Endothelial cell of umbilical vein (primary cell): ENCODE measurements at regions not wholly inside any gene's neighbourhood (a gene's known extent, or its start where the extent isn't known, plus 50 kb on each side); places are given as distances from the start of the nearest gene placed in this dataset.

Source experiments
- BruUV-seq: library from RNA; stranded (reverse); fragments of 400-500 nt; replicated peaks from 2 replicates; lab custom pipeline; 2021; lab: Mats Ljungman, UMichigan
- CTCF ChIA-PET: fragments of 300-600, 350-600 bp; sonication (Branson Sonifier 250); formaldehyde crosslinking; loops from one replicate; lab custom pipeline; 2021; ENCODE audit warnings: antibody characterized with exemption, inconsistent platforms; lab: Charles Lee
- POLR2A ChIA-PET: fragments of 300-600, 350-600 bp; sonication (Branson Sonifier 250); formaldehyde crosslinking; loops from one replicate; lab custom pipeline; 2021; ENCODE audit warnings: antibody characterized with exemption, inconsistent platforms; lab: Charles Lee
- DNase-seq: peaks from one replicate; pipeline ENCODE4 v3.0.0-alpha.2; 2011; ENCODE audit warnings: low read depth, low spot score
- FAIRE-seq: peaks from 2 replicates; lab custom pipeline; 2011; peaks lifted over from hg19 to GRCh38; lab: Jason Lieb, UNC
- H2AFZ ChIP-seq: 2 replicates; pipeline ENCODE4 v1.6.0; 2012; ENCODE audit warnings: low read depth, low read length, control low read depth, inconsistent platforms
- H3K27ac ChIP-seq: 2 replicates; pipeline ENCODE4 v1.5.1; 2011; ENCODE audit warnings: low read depth, mild to moderate bottlenecking, control low read depth, low read length, moderate library complexity; ENCODE audit not compliant: insufficient read depth
- H3K27me3 ChIP-seq, 2 experiments: 2 replicates each; pipeline versions ENCODE4 v1.6.0 to v1.6.1; 2011; ENCODE audit warnings: low read length in 2 of 2, mixed read lengths in 1 of 2; ENCODE audit not compliant: control insufficient read depth in 2 of 2, insufficient read depth in 2 of 2
- H3K36me3 ChIP-seq, 2 experiments: 2 replicates in 1 of 2; 3 replicates in 1 of 2; pipeline ENCODE4 v1.5.1; 2011; ENCODE audit warnings: low read length in 2 of 2, mild to moderate bottlenecking in 1 of 2, moderate library complexity in 1 of 2; ENCODE audit not compliant: control insufficient read depth in 2 of 2, insufficient read depth in 2 of 2; ENCODE audit errors: extremely low read depth in 1 of 2
- H3K4me1 ChIP-seq: 3 replicates; pipeline ENCODE4 v1.5.1; 2011; ENCODE audit warnings: mild to moderate bottlenecking, low read length; ENCODE audit not compliant: control insufficient read depth, insufficient read depth; ENCODE audit errors: extremely low read depth
- H3K4me2 ChIP-seq: 2 replicates; pipeline ENCODE4 v1.6.1; 2011; ENCODE audit warnings: low read length, control low read depth, mixed read lengths; ENCODE audit not compliant: insufficient read depth
- H3K4me3 ChIP-seq, 3 experiments: fragments of 200-600 bp in 1 of 3; sonication (generic), shearing (Covaris generic) in 1 of 3; replicated peaks in 1 of 3; 2 replicates each; pipeline ENCODE4 v1.5.1; 2011 to 2016; ENCODE audit warnings: control low read depth in 3 of 3, low read length in 3 of 3, mild to moderate bottlenecking in 2 of 3, inconsistent platforms in 1 of 3, low read depth in 1 of 3, moderate library complexity in 1 of 3; ENCODE audit not compliant: insufficient read depth in 1 of 3
- H3K79me2 ChIP-seq: 2 replicates; pipeline ENCODE4 v1.6.0; 2012; ENCODE audit warnings: low read length, inconsistent platforms; ENCODE audit not compliant: control insufficient read depth, insufficient read depth
- H3K9ac ChIP-seq: replicated peaks from 2 replicates; pipeline ENCODE3; 2011; ENCODE audit warnings: low read length, control low read depth; ENCODE audit not compliant: insufficient read depth; ENCODE audit errors: extremely low read depth
- H3K9me1 ChIP-seq: replicated peaks from 3 replicates; pipeline ENCODE4 v1.6.0; 2011; ENCODE audit warnings: mild to moderate bottlenecking, low read length; ENCODE audit not compliant: control insufficient read depth, insufficient read depth; ENCODE audit errors: extremely low read depth
- H3K9me3 ChIP-seq: replicated peaks from 2 replicates; pipeline ENCODE4 v1.5.1; 2012; ENCODE audit warnings: low read length, inconsistent platforms; ENCODE audit not compliant: control insufficient read depth, insufficient read depth
- H4K20me1 ChIP-seq: replicated peaks from 2 replicates; pipeline ENCODE3; 2011; ENCODE audit warnings: mild to moderate bottlenecking, low read length; ENCODE audit not compliant: control insufficient read depth, insufficient read depth; ENCODE audit errors: extremely low read depth
- EZH2 ChIP-seq: IDR thresholded peaks from 2 replicates; pipeline ENCODE4 v1.6.1; 2012; ENCODE audit warnings: borderline replicate concordance, low read depth, mild to moderate bottlenecking, moderate library complexity, low read length, inconsistent platforms; ENCODE audit not compliant: severe bottlenecking
- FOS ChIP-seq: IDR thresholded peaks from 2 replicates; pipeline ENCODE4 v1.6.1; 2011; ENCODE audit warnings: mild to moderate bottlenecking, low read length, moderate library complexity, borderline replicate concordance; ENCODE audit not compliant: insufficient read depth
- GATA2 ChIP-seq: IDR thresholded peaks from 2 replicates; pipeline ENCODE4 v1.7.0; 2011; ENCODE audit warnings: low read depth, mild to moderate bottlenecking, moderate library complexity, mixed read lengths, low read length; ENCODE audit not compliant: insufficient read length, insufficient read depth
- JUN ChIP-seq: IDR thresholded peaks from 2 replicates; pipeline ENCODE4 v1.6.1; 2011; ENCODE audit warnings: borderline replicate concordance, low read depth; ENCODE audit not compliant: insufficient read length, insufficient read depth
- MYC ChIP-seq: IDR thresholded peaks from one replicate; pipeline ENCODE4 v1.6.1; 2011; ENCODE audit warnings: mild to moderate bottlenecking, low read depth, low read length
- POLR2A ChIP-seq: IDR thresholded peaks from 2 replicates; pipeline ENCODE4 v1.6.1; 2012; ENCODE audit warnings: low read depth, mild to moderate bottlenecking, control low read depth, low read length
- POLR2AphosphoS5 ChIP-seq: IDR thresholded peaks from 2 replicates; pipeline ENCODE4 v1.6.1; 2012; ENCODE audit warnings: low read depth, mild to moderate bottlenecking, control low read depth, low read length, moderate library complexity; ENCODE audit not compliant: insufficient read depth
- dilution Hi-C: fragments of 300-500 bp; cut with MboI; formaldehyde crosslinking; loops from one replicate; pipeline ENCODE4 v1.15.0; 2019; ENCODE audit warnings: low sequenced_read_pairs; ENCODE audit not compliant: extremely low pct_ligation_motif_present
- intact Hi-C: fragments of 100-400 bp; cut with micrococcal nuclease; formaldehyde crosslinking; loops from one replicate; pipeline ENCODE4 v1.10.0; 2022
- TF ChIP-seq, protein P1 (sequence below): IDR thresholded peaks from 2 replicates; pipeline ENCODE4 v1.6.1; 2011; ENCODE audit not compliant: insufficient read depth, insufficient read length
- TF ChIP-seq, protein P2 (sequence below), 2 donors: IDR thresholded peaks; 1 replicate in 1 of 2; 2 replicates in 1 of 2; pipeline ENCODE4 v1.5.1; 2011; ENCODE audit warnings: low read length in 2 of 2, mild to moderate bottlenecking in 2 of 2, moderate library complexity in 2 of 2, control low read depth in 1 of 2, inconsistent platforms in 1 of 2, low read depth in 1 of 2; ENCODE audit not compliant: insufficient read depth in 1 of 2; ENCODE audit errors: extremely low read depth in 1 of 2

DNA sequence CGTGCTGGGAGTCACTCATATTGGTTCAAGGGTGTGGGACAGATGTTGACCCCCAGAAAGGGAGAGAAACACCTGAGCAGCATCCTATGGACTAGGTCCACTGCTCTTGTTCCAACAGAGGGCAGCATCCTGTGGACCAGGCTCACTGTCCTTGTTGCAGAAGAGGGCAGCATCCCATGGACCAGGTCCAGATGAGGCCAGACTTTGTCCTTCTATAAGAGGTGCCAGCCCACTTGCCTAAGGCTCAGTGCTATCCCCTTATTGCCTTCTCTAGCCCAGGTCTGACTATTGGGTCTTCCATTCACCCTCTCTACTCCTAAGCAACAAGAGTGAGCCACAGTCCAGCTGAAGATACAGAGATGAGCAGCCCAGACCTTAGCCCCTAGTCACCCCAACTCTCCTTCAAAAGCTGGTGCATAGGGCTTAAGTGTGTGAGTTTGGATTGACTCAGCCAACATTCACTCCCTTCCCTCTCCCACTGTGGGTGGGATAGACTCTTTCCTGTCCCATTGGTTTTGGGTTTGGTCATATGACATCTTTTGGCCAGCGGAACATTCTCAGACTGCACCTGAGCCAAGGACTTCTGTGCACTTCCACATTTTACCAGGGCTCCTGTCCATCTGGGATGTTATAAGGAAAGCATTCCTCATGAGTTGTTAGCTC lies 132.4 kb upstream of the GPC1 start:
- Histone ChIP-seq H3K9me3 (no peaks in the 10 kb centered on the region), H4K20me1 (no peaks in the 10 kb centered on the region), H3K9me1 (no peaks in the 10 kb centered on the region), H3K4me1 (no peaks in the 10 kb centered on the region), H3K36me3 (no peaks in the 10 kb centered on the region), H3K27ac (no peak overlapping the region), H3K4me2 (no peak overlapping the region), H3K27me3 (no peaks in the 10 kb centered on the region), H3K9ac (no peak overlapping the region), H2AFZ (no peak overlapping the region), H3K79me2 (no peaks in the 10 kb centered on the region), H3K4me3 (no peak overlapping the region)
- DNase-seq (no peak), FAIRE-seq (no peak)
- intact Hi-C loops (loop anchor here (2.0 kb wide), 1 partner anchor 136 kb away; no protein-coding TSS in a partner anchor), dilution Hi-C loops (no loop called here)
- CTCF ChIA-PET = no interaction called here
- BruUV-seq = no TSS peak
- TF ChIP-seq MYC (no peak), POLR2A (no peak), GATA2 (no peak)
- TF ChIP-seq, protein P1, sequence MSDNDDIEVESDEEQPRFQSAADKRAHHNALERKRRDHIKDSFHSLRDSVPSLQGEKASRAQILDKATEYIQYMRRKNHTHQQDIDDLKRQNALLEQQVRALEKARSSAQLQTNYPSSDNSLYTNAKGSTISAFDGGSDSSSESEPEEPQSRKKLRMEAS = no peak
- POLR2A ChIA-PET = no interaction called here

DNA sequence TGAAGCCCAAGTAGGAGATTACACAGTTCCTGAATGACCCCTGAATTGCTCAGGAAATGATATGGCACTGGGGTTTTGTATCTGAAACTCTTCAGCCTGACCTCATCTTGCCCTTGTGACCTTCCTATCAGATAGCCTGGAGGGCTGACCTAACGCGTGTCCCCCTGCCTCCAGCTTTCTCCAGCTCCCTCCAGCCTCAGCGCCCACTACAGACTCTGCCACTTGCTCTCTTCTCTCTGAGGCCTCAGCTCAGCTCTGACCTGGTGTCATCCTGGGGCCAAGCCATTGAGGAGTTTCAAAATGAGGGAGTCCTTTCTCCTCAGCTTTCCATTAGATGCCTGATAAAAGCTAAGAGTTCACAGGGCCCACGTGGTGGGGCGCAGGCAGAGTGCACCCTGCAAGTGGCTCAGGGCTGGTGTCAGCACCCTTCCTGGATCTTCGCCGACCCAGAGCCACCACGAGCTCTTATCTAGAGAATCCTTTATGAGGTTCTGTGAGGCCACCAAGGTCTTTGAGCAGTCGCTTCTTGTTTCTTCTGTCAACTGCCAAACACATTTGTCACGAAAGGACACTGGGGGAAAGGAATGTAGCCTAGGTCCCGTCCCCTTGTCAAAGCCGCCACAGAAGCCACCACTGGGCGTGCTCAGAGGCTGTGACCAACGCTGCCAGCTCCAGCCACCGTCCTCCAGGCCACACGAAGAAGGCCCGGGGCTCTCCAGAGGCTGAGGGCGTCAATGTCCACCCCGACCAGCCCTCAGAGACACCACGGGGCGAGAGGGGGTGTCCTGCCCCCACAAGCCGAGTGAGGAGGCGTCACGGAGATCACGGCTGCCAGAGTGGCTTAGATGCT lies 131.3 kb upstream of the GPC1 start:
- no peaks in the 10 kb centered on the region for H3K9me1 ChIP-seq
- no peaks in the 10 kb centered on the region for H3K27me3 ChIP-seq
- dilution Hi-C loops (no loop called here), intact Hi-C loops (loop anchor here (1.0 to 2.0 kb wide), 2 partner anchors 38 to 135 kb away; no protein-coding TSS in a partner anchor)
- no TSS peak for BruUV-seq
- ChIA-PET CTCF (no interaction called here), POLR2A (no interaction called here)
- H3K36me3 ChIP-seq = no peaks in the 10 kb centered on the region
- no peaks in the 10 kb centered on the region for H3K79me2 ChIP-seq
- H3K9ac ChIP-seq = no peak overlapping the region
- H3K4me1 ChIP-seq = no peaks in the 10 kb centered on the region
- H3K9me3 ChIP-seq = no peaks in the 10 kb centered on the region
- FAIRE-seq (no peak), DNase-seq (no peak)
- no peak overlapping the region for H3K4me2 ChIP-seq
- H4K20me1 ChIP-seq = no peaks in the 10 kb centered on the region
- TF ChIP-seq FOS (no peak), MYC (no peak), POLR2A (no peak), JUN (no peak), GATA2 (no peak), POLR2AphosphoS5 (no peak), EZH2 (no peak)
- TF ChIP-seq, protein P1 = no peak
- TF ChIP-seq, protein P2, sequence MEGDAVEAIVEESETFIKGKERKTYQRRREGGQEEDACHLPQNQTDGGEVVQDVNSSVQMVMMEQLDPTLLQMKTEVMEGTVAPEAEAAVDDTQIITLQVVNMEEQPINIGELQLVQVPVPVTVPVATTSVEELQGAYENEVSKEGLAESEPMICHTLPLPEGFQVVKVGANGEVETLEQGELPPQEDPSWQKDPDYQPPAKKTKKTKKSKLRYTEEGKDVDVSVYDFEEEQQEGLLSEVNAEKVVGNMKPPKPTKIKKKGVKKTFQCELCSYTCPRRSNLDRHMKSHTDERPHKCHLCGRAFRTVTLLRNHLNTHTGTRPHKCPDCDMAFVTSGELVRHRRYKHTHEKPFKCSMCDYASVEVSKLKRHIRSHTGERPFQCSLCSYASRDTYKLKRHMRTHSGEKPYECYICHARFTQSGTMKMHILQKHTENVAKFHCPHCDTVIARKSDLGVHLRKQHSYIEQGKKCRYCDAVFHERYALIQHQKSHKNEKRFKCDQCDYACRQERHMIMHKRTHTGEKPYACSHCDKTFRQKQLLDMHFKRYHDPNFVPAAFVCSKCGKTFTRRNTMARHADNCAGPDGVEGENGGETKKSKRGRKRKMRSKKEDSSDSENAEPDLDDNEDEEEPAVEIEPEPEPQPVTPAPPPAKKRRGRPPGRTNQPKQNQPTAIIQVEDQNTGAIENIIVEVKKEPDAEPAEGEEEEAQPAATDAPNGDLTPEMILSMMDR (IDR thresholded peaks at IDR 0.05; ENCODE audit: extremely low read depth in 1 of 2, insufficient read depth in 1 of 2, low read depth in 1 of 2, low read length in 2 of 2) = no peak
- H2AFZ ChIP-seq = no peak overlapping the region
- no peak overlapping the region for H3K27ac ChIP-seq
- no peak overlapping the region for H3K4me3 ChIP-seq
